NCI-H1436 treated with DMSO at 0.1 percent for 48 hours (cell line): ENCODE measurements at regions not wholly inside any gene's neighbourhood (a gene's known extent, or its start where the extent isn't known, plus 50 kb on each side); places are given as distances from the start of the nearest gene placed in this dataset.
"Not testable (repeated sequence)": the region's sequence is repeated elsewhere in the genome, so short reads cannot be mapped to it uniquely, and the experiment has no call there.

Experiments
- DNase-seq: peaks from one replicate; lab custom pipeline; 2025; lab: John Stamatoyannopoulos, UW

DNA sequence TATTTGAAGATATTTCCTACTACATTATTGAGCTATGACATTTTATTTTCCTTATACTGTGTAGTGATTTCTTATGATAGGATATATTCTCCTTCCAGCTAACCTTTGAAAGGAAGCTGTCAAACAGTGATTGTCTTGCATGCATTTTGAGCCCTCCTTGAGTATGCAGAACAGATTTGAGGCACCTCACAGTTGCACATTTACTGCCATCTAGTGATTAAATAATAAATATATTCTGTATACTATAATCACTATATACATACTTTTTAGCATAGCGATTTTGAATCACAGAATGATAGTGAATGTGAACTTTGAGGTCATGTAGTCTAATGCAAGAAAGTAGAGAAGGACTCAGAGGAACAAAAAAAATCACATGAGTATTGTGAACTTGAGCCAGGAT is 268.4 kb upstream of the CDH19 start:
- no peak for DNase-seq

DNA sequence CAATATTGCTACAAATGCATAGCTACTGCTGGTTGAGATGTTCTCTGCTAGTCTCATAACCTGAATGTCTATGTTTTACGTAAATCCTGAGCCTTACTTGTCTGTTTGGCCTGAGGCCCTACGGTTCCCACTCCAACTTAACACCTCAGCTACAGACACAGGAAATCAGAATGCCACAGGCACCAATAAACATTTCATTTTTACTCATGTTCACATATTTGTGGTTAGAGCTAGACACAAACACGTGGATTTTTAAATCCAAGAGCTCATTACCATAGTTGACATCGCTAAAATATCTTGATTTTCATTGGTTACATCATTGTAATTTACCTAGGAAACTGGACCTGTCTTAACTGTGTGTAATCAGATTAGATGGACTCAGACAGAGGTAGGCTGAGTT is 263.8 kb upstream of the CDH19 start:
- DNase-seq, result no peak

DNA sequence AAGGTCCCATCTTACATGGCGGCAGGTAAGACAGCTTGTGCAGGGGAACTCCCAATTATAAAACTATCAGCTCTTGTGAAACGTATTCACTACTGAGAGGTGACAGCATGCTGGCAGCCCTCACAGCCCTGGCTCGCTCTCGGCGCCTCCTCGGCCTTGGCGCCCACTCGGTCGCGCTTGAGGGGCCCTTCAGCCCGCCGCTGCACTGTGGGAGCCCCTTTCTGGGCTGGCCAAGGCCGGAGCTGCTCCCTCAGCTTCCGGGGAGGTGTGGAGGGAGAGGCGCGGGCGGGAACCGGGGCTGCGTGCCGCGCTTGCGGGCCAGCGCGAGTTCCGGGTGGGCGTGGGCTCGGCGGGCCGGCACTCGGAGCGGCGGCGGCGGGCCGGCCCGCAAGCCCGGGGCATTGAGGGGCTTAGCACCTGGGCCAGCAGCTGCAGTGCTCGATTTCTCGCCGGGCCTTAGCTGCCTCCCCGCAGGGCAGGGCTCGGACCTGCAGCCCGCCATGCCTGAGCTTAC is 262.6 kb upstream of the CDH19 start:
- DNase-seq, result not testable (repeated sequence)

DNA sequence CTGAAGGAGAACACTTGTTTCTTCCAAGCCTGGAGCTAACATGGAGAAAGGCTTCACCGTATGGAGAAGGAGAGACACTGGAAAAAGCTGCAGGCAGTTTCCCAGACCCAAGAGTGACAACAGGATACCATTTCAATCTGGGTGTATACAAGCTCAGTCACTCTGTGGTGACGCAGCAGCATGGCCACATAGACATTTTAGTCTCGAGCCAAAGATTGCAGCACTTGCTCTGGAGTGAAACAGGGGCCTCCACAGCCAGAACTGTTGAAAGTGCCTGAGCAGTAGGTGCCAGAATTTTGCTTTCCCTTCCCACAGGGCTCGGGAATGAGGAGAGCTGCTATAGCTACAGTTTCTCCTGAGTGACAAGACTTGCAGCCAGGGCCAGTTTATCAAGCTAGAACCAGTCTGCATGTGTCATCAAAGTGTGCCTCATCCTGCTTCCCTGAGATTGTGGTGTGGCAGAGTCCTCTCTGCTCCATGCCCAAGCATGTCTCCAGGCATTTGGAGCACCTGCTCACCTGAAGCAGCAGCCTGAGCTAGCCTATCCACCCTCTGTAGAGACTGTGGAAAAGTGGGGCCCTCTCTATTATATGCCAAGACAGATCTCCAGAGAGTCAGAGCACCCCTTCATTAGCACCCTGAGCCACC is 234.6 kb upstream of the CDH19 start:
- no peak for DNase-seq

DNA sequence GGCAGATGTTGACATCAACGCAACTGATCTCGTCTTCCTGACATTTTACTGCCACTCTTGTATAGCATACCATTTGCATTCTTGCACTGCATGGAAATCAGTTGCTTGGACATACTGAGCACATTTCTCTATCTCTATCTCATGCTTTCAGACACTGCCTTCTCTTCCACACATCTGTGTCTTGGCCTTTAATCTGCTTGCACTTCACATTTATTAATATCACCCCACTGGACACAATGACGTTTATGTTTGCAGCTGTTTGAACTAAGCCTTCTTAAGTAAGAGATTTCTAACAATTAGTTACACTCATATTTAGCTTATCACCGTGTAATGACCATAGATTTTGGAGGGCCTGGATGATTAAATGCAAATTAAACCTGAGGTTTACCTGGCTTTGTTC is 229.8 kb upstream of the CDH19 start:
- DNase-seq, result no peak

DNA sequence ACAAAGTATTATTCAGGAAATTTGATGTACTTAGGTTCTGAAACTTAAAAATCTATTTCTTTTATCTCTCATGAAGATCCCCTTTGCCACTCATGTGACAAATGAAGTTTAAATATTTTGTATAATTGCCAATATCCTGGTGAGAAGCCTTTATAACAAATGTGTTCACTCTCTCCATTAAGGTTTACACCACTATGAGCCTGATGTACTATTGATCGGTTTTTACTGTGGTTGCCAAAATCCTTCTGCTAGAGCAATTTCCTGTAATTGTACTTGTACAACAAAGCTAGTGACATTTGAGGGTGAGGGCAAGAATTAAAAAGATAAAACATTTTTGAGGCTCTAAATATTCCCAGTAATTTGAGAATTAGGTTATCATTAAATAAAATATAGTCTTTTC is 222.3 kb upstream of the CDH19 start:
- DNase-seq, result no peak

DNA sequence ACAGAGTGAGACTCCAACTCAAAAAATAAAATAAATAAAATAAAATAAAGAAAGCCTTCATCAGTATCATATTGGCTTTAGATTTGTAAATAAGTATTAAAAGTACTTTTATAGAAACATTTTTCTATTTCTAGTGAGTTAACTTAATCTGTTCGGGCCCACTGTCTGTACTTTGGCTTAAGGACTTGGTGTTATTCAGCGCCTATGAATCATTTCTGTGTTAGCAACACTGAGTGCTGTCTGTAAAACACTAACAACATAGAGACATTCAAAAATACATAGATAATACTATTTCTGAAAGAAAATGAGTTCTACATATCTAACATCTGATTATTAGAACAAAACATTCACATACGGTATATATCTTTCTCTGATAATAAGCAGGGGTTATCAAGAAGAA is 221.5 kb upstream of the CDH19 start:
- no peak for DNase-seq

DNA sequence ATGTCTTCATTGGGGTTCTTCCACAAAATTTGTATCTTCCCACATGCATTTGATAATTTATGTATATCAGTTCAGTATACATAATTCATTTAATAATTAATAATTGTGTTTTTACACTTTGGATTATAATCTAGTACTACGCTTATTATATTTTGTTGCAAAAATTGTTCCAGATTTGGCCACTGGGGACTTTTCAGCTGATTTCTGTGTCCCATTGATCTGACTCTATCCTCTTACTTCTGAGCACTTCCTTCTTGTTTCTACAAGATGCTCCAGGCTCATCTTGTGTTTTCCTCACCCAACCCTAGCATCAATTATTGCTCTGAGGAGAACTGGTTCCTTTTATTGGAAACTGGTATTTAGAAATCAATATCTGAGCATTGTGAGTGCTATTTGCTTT is 215.3 kb upstream of the CDH19 start:
- no peak for DNase-seq

DNA sequence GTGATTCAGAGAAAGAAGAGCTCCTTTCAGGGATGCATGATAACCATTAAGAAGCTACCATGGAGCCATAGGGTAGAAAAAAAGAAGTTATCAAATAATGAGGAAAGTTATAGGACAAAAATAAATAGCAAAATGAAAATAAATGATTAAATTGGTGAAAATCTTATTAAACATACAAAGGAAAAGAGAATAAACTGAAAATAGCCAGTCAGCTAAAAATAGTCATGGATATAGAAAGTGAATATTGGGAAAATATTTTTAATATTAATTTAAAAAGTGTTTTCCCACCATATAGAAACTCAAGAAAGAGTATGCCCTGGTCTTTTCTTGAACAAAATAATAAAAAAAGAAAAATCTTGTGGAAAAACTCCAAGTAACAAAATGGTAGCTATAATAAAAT is 209.2 kb upstream of the CDH19 start:
- DNase-seq, result no peak

DNA sequence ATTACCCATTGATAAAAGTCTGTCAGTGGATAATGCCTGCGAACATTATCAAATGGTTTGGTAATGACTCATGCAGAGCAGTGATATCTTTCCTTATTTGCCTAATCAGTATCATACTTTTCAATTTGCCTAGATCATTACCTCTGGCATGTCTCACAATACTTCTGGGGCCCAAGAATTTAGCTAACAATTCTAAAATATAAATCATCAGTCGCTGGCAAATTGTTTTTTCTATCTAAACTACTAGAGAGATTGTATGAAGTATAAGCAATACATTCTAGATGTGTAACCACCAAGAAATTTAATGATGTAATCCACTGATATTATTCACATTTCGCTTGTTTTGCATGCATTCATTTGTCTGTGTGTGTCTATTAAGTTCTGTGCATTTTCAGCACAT is 191.2 kb upstream of the CDH19 start:
- no peak for DNase-seq

DNA sequence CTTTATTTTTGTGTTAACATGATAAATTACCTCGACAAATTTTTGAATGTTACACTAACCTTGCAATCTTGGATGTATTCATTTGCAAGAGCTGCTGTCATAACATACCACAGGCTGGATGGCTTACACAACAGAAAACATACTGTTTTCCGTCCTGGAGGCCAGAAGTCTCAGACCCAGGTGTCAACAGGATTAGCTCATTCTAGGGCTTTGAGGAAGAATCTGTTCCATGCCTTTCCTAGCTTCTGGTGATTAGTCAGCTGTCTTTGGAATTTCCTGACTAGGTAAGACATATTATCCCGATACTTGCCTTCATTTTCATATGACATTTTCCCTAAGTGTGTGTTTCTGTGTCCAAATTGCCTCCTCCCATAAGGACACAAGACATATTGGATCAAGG is 188.6 kb upstream of the CDH19 start:
- no peak for DNase-seq

DNA sequence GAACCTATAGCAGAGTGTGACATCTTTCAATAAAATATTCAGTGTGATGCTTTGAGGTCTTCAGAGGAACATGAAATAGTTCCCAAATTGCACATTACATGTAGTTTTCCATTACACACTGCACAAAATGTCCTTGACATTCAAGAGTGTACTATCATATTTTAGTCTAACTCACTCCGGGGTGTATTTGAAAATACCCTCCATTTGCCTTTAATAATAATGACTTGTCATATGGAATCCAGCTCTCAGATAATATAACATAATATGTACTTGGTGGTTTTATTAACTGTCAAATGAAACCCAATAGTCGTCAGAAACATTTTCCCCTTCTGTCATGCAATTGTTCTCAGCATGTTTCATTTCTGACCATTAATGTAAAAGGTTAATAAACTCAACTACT is 176.7 kb upstream of the CDH19 start:
- DNase-seq, result no peak

DNA sequence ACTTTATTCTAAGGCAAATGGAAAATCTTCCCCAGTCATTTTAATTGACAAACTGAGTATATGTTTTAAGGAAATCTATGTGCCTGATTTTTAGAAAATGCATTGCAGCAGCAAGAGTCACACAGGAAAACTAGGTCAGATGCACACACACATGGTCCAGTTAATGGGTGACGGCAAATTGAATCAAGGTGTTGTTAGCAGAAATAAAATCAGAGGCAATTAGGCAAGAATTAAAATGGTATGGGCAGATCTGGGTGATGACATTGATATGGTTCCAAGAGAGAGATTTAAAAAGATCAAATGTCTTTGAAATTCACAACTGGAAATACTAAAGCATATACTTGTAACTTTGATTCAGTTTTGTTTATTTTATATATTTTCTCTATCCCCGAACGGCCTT is 174.2 kb upstream of the CDH19 start:
- no peak for DNase-seq

DNA sequence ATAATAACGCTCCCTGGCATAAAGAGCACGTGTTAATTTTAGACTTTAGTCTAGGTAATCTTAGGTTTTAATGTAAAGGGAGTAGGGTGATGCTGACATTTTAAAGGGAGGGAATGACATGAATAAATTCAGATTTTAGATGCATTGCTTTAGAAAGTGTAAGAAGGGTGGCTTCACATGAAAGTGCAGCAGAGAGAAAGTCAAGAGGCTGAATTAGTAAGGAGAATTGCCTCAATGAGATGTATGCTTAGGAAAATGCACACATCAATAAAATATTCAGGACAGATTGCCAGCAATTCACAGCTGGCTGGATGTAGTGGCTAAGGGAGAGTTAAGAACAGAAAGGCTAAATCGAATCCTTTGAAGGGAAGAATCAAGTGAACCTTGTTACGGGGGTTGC is 165.5 kb upstream of the CDH19 start:
- DNase-seq, result no peak

DNA sequence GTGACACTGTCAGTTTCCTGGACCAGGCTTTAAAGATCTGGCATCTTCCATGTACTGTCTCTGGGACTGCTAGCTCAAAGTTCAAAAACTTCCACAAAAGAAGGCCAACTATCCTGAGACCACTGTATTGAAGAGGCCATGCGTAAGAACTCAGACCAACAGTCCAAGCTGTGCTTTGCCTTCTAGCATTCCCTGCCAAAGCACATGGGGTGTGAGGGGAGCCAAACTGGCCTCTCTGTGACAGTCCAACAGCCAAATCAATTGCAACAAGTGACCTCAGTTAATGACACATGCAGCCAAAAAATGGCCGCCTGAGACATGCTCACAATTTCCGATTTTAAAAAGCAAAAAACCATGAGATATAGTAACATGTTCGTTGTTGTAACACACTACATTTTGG is 160.3 kb upstream of the CDH19 start:
- no peak for DNase-seq

DNA sequence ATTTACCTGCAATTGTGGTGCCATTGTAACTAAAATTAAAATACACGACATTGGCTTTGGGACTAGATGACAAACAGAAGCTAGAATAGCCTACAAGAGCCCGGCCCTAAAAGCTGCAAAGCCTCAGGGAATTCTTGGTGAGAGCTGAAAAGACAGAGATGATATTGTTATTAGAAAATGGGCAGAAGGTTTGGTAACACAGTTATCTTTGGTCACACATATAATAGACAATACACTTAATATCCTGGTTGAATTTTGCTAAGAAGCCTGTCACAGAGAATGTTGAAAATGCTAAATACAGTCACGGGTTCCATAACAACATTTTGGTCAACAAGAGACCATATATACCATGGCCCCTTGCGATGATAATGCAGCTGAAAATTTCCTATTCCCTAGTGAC is 157.3 kb upstream of the CDH19 start:
- no peak for DNase-seq

DNA sequence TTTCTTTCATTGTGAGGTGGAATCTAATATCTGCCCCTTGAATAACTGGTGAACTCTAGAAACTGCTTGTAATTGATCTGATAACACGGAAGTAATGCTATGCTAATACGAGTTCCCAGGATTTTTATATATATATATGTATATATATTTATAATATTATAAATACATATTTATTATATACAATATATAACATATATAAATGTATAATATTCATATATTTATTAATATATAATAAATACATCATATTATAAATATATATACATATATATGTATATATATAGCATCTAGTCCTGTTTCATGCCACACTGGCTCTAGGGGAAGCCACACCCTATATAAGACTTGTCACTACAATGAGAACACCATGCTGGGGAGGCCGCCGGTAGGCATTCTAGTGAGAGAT is 156.7 kb upstream of the CDH19 start:
- DNase-seq, result no peak

DNA sequence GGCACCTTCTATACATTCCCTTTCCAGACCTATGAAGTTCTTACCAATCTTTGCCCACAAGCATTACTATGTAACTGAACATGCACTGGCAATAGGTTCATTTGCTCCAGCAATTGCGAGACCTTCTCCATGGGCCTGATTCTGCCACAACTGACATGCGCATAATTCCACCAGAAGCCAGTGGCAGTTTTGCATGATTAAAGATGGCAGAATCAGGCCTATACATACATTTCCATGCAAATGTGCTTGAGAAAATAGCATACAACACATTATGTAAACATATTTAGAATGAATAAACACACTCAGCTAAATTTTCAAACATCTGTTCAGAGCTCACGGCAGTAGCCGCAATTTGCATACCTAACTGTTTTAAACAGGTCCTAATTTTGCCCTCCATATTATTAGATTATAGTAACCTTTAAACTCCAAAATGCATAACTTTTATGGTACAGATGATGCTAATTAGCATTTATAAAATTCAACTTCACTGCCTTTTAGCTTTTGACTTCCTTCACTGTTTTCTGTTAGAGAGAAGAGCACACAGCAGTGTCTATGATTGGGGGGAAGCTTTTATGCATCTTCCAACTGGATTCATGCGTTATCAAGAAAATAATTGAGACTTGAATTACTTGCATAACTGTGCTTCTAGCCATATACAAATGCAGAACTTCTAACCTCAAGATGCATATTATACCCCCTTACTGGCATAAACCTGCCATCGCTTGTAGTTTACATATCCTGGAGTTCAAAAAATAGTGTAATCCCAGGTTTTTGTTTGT is 155.3 kb upstream of the CDH19 start:
- no peak for DNase-seq

DNA sequence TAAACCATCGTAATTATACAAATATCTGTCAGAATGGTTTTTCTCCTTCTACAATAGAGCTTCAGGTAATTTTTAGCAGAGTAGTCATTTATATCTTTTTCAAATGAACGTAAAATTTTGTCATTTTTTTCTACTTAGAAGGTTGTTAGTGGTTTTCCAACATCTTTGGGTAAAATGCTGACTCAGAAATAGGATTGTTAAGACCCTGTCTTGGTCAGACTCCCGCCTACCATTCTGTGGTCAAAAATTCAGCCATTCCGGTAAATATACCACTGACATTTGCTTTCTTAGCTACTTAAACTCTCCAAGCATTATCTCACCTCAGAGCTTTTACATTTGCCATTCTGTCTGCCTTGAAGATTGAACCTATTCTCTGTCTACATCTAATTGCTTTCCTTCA is 154.1 kb upstream of the CDH19 start:
- no peak for DNase-seq

DNA sequence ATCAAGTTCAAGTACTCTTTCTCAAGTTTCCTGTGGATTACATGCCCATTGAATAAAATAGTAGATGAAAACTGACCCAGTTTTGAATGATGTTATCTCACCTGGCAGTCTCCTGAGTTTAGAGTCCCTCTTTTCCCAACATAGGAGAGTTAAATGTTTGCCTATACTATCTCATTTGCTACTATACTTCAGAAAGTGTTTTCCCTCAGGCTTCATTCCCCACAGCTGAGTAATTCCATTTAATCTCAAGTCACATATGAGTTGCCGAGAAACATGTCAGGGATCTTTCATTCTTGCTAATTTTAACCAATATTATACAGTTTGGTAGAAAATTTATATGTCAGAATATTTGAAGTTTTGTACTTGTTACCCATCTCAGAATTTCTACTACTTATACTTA is 150.4 kb upstream of the CDH19 start:
- no peak for DNase-seq

DNA sequence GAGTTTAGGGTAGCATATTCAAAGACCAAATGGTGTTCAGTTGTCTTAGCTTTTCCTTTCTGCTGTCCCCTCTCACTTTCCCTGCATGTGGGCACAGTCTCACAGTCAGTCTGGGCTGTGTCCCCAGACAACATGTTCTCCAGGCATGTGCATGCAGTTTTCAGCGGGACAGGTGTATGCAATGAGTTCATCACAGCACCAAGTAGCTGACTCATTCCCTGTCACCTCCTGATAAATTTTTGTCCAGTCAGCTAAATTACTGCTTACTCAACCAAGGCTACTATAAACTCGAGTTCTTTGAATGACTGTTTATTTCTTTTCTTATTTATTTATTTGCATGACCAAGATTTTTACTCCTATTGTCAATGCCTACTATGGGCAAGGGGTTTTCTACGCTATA is 148.8 kb upstream of the CDH19 start:
- DNase-seq, result no peak

DNA sequence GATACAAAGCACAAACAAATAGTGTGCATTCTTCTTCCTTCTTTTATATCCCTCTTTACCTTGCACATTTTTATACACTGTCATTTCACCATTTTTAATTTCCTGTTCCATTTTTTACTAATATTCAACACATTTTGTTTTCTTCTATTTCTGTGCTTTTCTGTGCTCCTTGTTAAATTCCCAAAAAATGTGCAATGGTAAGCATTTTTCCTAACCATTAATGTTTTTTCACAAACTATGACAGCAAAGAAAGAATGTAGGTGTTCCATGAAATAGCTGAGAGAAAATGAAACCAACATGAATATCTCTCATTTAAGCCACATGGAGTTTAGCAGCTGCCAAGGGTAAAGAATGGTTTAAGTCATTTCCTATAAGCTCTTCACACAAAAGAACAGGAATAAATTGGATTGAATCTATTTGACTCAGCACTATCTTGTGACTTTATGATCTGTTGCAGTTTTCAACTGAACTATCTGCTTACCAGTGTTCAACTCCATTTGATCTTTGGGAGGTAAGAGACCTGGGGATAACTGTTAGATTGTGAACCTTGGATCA is 145.7 kb upstream of the CDH19 start:
- no peak for DNase-seq

DNA sequence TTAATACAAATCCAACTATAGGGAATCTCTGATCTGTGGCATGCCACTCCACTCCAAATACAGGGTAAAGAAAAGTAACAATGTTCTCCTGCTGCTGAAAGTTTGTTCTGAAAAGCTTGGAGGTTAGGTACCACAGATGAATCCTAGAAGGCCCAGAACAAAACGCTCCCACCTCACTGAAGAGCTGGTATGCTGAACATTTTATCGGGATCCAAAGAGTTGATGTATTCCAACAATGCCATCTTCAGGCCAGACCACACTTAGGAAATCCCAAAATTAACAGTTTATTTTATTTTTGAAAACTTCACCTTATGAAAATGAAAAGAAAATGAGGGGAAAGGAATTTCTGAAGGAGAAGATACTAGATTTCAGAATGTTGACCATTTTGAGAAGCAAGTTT is 145.1 kb upstream of the CDH19 start:
- no peak for DNase-seq

DNA sequence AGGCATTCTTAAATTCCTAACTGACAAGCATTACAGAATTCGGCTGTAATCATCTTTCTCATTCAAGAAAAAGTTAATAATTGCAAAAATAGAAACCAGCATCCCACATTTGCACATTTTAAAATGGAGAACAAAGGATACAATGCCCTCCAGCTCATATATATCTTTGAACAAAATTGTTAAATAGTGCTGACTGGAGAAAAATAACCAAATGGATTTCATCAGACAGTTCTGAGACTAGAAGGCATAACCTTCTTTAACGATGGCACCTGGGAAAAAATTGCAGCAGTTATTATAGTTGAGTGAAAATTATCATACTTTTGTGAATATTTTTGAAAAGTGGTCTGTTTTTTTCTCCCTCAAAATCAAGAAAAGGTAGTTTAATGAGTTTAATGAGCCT is 138.9 kb upstream of the CDH19 start:
- DNase-seq, result no peak
